Peyer's patch (tissue), 4 donors: ENCODE measurements at regions not wholly inside any gene's neighbourhood (a gene's known extent, or its start where the extent isn't known, plus 50 kb on each side); places are given as distances from the start of the nearest gene placed in this dataset.

Source experiments
- POLR2A ChIP-seq, 2 donors: fragments of 450-650 bp; IDR thresholded peaks; one replicate each; pipeline ENCODE4 v1.5.1; 2017; ENCODE audit warnings: antibody characterized with exemption in 2 of 2, mild to moderate bottlenecking in 2 of 2, moderate library complexity in 2 of 2
- TF ChIP-seq, protein P1 (sequence below), 6 experiments: fragments of 450-650 bp in 4 of 6; fragments of 200-600 bp in 2 of 6; sonication (generic) in 1 of 6; IDR thresholded peaks; one replicate each; pipeline ENCODE4 v1.5.1; 2017 to 2019; ENCODE audit warnings: antibody characterized with exemption in 6 of 6, mild to moderate bottlenecking in 3 of 6, moderate library complexity in 1 of 6

DNA sequence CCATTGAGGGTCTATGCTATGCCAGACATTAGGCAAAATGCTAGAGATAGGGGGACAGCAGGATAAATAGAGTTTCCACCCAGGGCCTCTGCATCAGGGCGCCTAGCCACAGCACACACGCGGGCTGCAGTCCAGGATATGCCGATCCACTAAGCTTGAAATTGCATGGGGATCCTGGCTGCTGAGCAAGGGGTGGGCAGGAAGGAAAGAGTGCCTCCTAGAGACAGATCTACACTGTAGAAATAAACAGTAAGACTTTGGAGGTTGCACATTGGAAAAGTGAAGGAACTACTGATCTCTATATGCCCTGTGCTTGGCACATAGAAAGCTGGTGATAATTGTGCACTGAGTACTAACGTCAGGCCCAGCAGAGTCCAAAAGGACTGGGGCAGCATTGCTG is 411.1 kb downstream of the PRDM2 start:
- no peak for TF ChIP-seq POLR2A (IDR thresholded peaks at IDR 0.05)
- TF ChIP-seq, protein P1, sequence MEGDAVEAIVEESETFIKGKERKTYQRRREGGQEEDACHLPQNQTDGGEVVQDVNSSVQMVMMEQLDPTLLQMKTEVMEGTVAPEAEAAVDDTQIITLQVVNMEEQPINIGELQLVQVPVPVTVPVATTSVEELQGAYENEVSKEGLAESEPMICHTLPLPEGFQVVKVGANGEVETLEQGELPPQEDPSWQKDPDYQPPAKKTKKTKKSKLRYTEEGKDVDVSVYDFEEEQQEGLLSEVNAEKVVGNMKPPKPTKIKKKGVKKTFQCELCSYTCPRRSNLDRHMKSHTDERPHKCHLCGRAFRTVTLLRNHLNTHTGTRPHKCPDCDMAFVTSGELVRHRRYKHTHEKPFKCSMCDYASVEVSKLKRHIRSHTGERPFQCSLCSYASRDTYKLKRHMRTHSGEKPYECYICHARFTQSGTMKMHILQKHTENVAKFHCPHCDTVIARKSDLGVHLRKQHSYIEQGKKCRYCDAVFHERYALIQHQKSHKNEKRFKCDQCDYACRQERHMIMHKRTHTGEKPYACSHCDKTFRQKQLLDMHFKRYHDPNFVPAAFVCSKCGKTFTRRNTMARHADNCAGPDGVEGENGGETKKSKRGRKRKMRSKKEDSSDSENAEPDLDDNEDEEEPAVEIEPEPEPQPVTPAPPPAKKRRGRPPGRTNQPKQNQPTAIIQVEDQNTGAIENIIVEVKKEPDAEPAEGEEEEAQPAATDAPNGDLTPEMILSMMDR (IDR thresholded peaks at IDR 0.05) = no peak
